ENCODE measurements at regions not wholly inside any gene's neighbourhood (a gene's known extent, or its start where the extent isn't known, plus 50 kb on each side); places are given as distances from the start of the nearest gene placed in this dataset.

- no peak for TF ChIP-seq CTCF (IDR thresholded peaks at IDR 0.05; ENCODE audit: control extremely low read depth, extremely low read depth)
- H3K36me3 ChIP-seq (ENCODE audit: control insufficient read depth in 4 of 4, insufficient read depth in 4 of 4, low read length in 4 of 4), result no peaks in the 10 kb centered on the region
- H3K9me3 ChIP-seq (ENCODE audit: control insufficient read depth in 4 of 4, insufficient read depth in 3 of 4, low read length in 3 of 4), result no peaks in the 10 kb centered on the region
- no peak overlapping the region for H3K9ac ChIP-seq (ENCODE audit: insufficient read depth in 1 of 2, low read length in 2 of 2)
- H3K4me3 ChIP-seq, result no peak overlapping the region
- H3K27me3 ChIP-seq (ENCODE audit: control insufficient read depth in 3 of 3, insufficient read depth in 3 of 3, low read length in 2 of 3), result no peaks in the 10 kb centered on the region
- WGBS, 2 donors, result 81 to 83% methylated on average over 13 of the region's 13 CpGs
- ATAC-seq (ENCODE audit: insufficient read depth, low FRiP score) (no peak), DNase-seq (no peak)
- no peak overlapping the region for H3K27ac ChIP-seq (ENCODE audit: low read depth in 1 of 2, low read length in 1 of 2)
- H3K4me1 ChIP-seq (ENCODE audit: control insufficient read depth in 5 of 5, insufficient read depth in 5 of 5, low read length in 5 of 5), result peaks cover 0 to 48% (median 0%) of the 10 kb centered on the region in 5 donors
Measured at GRCh38 chr6:14729129-14729871, 516.6 kb upstream of the JARID2 start.

- H3K9me3 ChIP-seq (ENCODE audit: control insufficient read depth in 4 of 4, insufficient read depth in 3 of 4, low read length in 3 of 4), result no peaks in the 10 kb centered on the region
- ATAC-seq (ENCODE audit: insufficient read depth, low FRiP score) (no peak), DNase-seq (peak; percentile 69 to 96 (median 92))
- peaks cover 0 to 48% (median 0%) of the 10 kb centered on the region in 5 donors for H3K4me1 ChIP-seq (ENCODE audit: control insufficient read depth in 5 of 5, insufficient read depth in 5 of 5, low read length in 5 of 5)
- no peak overlapping the region for H3K9ac ChIP-seq (ENCODE audit: insufficient read depth in 1 of 2, low read length in 2 of 2)
- no peaks in the 10 kb centered on the region for H3K36me3 ChIP-seq (ENCODE audit: control insufficient read depth in 4 of 4, insufficient read depth in 4 of 4, low read length in 4 of 4)
- no peaks in the 10 kb centered on the region for H3K27me3 ChIP-seq (ENCODE audit: control insufficient read depth in 3 of 3, insufficient read depth in 3 of 3, low read length in 2 of 3)
- H3K4me3 ChIP-seq, result no peak overlapping the region
- 76 to 90% methylated on average over 9 of the region's 9 CpGs for WGBS, 2 donors
- no peak overlapping the region for H3K27ac ChIP-seq (ENCODE audit: low read depth in 1 of 2, low read length in 1 of 2)
- TF ChIP-seq CTCF (IDR thresholded peaks at IDR 0.05; ENCODE audit: control extremely low read depth, extremely low read depth), result no peak
Measured at GRCh38 chr6:14730654-14731053, 515.2 kb upstream of the JARID2 start.

GRCh38 chr6:14731611-14732010 lies 514.3 kb upstream of the JARID2 start:
- no peak overlapping the region for H3K4me3 ChIP-seq
- ATAC-seq (ENCODE audit: insufficient read depth, low FRiP score) (no peak), DNase-seq (no peak)
- TF ChIP-seq CTCF (IDR thresholded peaks at IDR 0.05; ENCODE audit: control extremely low read depth, extremely low read depth), result no peak
- 33 to 76% methylated on average over 1 of the region's 1 CpG for whole genome bisulfite sequencing, 2 donors
- no peak overlapping the region for H3K9ac ChIP-seq (ENCODE audit: insufficient read depth in 1 of 2, low read length in 2 of 2)
- H3K27ac ChIP-seq (ENCODE audit: low read depth in 1 of 2, low read length in 1 of 2), result no peak overlapping the region
- no peaks in the 10 kb centered on the region for H3K9me3 ChIP-seq (ENCODE audit: control insufficient read depth in 4 of 4, insufficient read depth in 3 of 4, low read length in 3 of 4)
- H3K4me1 ChIP-seq (ENCODE audit: control insufficient read depth in 5 of 5, insufficient read depth in 5 of 5, low read length in 5 of 5), result peaks cover 0 to 48% (median 0%) of the 10 kb centered on the region in 5 donors
- H3K27me3 ChIP-seq (ENCODE audit: control insufficient read depth in 3 of 3, insufficient read depth in 3 of 3, low read length in 2 of 3), result no peaks in the 10 kb centered on the region
- H3K36me3 ChIP-seq (ENCODE audit: control insufficient read depth in 4 of 4, insufficient read depth in 4 of 4, low read length in 4 of 4), result no peaks in the 10 kb centered on the region
